HG03342 (cell line): ENCODE measurements at regions not wholly inside any gene's neighbourhood (a gene's known extent, or its start where the extent isn't known, plus 50 kb on each side); places are given as distances from the start of the nearest gene placed in this dataset.

ENCODE experiments used
- ATAC-seq: cut with Tn5 transposase; IDR thresholded peaks from one replicate; pipeline ENCODE4 v1.9.1; 2021; ENCODE audit warnings: mild to moderate bottlenecking, moderate library complexity; ENCODE audit not compliant: unreplicated experiment

DNA sequence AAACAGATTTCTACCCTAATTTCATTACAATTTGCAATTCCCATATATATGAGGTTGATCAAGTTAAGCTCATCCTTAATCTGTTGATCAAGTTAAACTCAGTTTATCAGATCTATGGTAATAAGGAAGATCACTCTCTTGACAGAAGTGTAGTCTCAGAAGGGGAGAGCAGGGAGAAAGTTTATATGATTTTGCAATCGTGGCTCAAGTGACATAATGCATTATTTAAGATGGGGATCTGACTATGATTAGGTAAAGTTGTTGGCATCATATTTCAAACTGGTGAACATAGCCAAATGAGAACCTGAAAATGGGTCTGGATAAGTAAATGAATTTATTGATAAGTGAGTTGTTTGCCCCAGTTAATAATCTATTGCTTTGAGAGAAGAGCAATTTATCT, 995.3 kb downstream of the OTOL1 start:
- ATAC-seq, result no peak

DNA sequence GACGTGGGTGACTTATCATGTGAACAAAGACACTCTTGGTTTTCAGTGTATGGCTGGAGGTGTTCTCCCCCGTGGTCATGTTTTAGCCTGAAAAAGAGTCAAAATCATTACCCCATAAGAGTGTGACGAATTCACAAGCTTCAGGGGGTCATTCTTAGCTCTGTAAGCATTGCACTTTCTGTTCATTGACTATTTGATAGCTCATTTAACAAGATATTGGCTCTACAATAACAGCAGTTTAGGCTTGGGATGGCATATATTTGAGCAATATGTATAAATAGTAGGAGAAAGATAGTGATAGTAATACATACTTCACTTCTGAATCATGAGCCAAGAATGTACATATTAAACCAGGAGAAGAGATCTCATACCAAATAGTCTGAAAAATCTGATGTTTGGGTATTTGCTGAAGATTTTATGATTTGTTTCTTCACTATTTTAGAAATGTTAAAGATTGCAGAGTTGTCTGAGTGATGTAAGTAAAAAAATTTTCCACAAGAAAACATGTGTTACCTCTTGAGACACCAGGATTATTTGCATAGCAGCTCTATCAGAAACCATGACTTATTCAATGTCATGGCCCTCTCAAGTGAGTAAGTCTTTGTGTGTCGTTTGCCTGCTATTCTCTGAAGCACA, 996.0 kb downstream of the OTOL1 start:
- no peak for ATAC-seq

DNA sequence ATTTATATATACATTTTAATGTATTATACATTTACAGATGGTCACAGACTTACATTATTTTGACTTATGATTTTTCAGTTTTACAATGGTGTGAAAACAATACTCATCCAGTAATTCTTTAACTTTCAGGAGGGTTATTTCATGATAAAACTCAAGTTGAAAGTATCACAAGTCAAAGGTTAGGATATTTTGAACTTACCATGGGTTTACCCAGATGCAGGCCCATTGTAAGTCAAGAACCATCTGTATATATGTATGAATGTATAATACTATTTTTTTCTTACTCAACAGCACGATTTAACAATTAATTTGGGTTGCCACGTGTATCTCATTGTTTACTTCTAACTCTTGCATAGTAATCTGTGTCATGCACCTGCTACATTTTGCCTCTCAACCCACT, 1002.0 kb downstream of the OTOL1 start:
- no peak for ATAC-seq

DNA sequence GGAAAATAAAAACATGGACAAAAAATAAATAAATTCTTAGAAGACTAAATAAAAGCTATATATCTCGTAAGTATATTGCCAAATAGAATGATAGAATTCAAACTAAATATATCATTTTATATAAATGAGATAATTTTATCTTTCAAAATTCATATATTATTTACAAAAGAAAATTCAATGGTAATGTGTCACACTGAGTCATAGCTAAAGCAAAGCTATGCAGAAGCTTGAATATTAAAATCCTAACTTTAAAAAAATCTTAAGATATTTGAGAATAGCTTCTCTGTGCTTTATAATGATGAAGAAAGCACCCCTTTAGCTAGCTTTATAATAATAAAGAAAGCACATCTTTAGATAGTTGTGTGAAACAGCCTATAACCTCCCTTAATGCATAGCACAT, 1010.8 kb downstream of the OTOL1 start:
- no peak for ATAC-seq

DNA sequence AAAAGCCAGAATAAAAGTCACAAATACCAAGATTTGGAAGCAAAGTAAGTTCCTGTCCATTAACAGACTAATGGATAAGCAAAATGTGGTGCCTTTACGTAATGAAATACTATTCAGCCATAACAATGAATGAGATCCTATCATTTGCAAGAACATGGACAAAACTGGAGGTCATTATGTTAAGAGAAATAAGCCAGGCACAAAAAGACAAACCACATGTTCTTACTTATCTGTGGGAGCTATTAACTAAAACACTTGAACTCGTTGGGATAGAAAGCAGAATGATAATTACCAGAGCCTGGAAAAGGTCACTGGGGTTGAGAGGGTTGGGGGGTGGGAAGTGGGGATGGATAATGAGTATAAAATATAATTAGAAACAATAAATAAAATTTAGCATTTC, 1015.9 kb downstream of the OTOL1 start:
- no peak for ATAC-seq

DNA sequence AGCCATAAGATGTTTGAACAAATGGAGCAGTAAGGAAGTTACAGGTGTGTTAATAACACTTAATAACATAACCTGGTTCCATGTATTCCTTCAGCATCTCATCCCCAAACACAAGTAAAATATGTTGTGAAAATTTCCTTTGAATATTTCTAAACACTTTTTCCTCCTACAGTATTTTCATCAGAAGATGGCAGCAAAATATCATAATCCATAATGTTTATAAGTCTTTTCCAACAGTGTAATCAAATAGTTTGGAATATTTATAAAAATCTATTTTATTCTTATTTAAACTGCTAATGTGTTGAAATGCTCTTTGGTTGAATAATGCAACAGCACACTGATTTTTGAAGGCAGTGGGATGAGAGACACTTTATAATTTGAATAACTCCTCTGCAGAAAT, 1020.5 kb downstream of the OTOL1 start:
- no peak for ATAC-seq

DNA sequence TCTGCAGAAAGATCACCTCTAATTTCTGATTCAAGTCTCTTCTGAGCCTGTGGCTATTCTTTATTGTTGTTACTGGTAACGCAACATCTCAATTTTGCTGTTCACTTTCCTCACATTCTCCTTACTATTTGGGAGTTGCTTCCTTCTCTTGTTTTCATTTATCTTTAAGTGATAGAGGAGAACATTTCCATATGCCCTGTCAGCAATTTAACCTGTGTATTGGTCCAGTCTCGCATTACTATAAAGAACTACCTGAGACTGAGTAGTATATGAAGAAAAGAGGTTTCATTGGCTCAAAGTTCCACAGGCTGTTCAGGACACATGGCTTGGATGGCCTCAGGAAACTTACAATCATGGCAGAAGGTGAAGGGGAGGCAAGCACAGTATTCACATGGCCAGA, 1025.1 kb downstream of the OTOL1 start:
- no peak for ATAC-seq

DNA sequence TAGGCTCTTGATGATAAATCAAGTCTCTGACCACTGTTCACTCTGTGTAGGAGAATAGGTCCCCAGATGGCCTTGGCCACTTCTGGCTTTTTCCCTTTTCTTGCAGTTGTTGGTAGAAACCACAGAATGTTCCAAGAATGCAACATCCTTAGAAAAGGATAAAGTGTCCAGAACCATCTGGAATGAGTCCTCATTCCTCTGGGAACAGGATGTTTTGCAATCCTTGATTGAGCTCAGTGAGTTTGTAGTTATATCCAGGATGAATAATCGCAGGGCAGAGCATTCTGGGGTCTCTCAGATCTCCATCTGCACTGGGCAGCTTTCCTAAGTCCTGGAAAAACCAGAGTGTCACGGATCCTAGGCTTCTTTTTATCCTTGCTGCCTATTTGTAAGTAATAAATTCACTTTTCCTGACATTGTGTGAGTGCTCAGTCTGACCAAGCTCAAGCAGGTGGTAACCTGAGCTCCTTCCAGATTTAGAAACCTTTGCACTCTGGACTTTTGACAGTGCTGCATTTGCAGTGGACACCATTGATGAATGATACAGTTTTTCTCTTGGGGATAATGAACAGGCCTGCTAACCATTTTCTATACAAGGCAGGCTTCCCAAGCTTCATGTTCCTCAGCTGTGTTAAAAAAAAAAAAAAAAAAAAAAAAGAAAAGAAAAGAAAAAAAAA, 1028.6 kb downstream of the OTOL1 start:
- no peak for ATAC-seq

DNA sequence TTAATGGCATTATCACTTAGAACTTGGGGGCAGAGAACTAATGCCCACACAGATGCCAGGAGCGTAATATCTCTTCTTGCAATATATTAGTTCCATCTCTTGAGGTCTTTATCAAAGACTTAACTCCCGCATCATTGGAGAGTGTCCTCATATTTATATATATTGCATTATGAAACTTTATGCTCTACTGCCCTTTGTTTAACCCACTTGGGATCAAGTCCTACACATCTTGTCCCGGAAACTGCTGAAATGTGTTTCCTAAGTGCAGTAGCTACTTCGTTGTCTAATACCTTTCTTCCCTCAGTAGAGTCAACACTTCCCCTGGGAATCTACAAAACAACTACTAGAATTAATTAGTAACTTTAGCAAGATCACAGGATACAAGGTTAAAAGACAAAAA, 1029.2 kb downstream of the OTOL1 start:
- no peak for ATAC-seq

DNA sequence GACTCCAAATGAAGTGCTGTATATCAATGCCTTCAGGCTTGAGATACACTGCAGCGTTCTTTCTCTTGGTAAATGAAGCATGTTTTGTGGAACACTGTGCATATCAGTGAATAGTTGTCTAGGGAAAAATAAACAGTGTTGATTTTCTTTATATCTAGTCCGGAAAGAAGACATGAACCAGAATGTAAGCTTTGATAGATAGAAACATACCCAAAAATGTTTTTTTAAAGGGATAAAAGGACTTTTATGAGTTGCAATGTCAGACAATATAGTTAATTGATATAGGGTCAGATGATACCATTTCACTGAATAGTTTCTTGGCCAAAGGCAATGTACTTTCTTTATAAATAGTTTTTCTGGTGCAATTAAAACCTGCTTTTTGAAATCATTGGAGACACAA, 1037.8 kb downstream of the OTOL1 start:
- ATAC-seq, result no peak

DNA sequence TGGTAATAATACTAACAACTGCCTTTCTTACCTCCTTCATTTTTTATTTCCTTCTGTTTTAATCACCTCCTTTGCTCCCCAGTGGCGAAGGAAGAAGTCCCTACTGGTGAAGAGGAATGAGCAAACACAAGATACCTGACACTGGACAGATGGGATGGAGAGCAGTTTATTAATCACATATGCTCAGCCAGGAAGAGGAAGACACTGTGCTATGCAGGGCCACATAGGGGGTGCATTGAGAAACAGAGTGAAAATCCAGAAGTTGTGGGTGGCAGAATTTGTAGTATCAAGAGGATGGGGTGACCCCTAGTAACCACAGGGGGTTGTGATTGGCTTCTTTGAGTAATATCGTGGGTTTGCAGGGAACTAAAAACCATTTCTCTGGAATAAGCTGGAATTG, 1041.9 kb downstream of the OTOL1 start:
- ATAC-seq, result no peak

DNA sequence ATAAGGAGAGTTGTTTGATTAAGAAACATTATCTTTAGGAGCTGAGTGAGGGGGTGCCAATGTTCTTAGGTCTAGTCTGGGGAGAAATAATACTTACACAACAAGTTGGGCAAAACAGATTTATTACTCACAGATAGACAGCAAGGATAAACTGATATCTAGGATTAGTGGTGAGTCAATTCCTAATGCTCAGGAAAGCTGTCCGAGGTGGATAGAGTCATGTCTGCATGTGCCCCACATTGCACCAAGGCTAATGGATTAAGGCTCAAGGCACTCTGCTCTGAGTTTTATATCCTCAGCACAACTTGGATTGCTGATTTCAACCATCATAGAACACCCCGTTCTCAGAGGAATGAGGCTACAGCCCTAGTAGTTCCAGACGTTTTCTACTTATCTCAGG, 1042.3 kb downstream of the OTOL1 start:
- no peak for ATAC-seq

DNA sequence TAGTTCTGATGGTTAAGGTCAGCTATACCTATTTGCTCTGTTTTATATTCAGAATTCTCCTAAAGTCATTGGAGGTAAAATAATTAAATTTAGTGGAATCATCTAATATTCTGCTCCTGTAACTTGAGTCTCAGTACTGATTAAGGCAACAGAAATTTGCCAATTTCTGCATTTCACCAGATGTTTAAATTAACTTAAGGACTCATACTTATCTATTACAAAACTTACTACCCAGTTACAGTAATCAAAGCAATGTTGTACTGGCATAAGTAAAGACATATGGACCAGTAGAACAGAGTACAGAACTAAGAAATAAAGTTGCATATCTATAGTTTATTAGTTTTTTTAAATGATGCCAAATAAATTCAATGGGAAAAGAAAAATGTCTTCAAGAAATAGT, 1043.8 kb downstream of the OTOL1 start:
- no peak for ATAC-seq

DNA sequence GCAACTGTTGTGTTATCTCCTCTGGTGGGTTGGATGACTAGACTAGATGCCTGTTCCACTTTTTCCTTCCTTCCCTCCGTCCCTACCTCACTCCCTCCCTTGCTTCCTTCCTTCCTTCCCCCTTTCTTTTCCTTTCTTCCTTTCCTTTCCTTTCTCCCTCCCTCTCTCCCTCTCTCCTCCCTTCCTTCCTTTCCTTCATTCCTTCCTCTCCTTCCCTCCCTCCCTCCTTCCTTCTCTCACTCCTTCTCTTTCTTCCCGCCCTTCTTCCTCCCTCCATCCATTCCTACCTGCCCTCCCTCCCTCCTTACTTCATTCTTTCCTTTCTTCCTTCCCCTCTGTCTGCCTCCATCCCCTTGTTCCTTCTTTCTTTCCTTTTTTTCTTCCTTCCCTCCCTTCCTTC, 1045.3 kb downstream of the OTOL1 start:
- no peak for ATAC-seq

DNA sequence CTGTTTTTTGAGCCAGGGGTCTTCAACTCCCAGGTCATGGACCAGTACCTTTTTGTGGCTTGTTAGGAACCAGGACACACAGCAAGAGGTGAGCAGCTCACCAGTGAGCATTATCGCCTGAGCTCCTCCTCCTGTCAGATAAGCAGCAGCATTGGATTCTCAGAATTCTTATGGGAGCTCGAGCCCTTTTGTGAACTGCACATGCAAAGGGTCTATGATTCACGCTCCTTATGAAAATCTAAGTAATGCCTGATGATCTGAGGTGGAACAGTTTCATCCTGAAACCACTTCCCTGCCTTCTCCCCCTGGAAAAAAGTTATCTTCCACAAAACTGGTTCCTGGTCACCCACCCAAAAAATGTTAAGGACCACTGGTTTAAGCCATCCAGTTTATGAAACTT, 1047.6 kb downstream of the OTOL1 start:
- no peak for ATAC-seq

DNA sequence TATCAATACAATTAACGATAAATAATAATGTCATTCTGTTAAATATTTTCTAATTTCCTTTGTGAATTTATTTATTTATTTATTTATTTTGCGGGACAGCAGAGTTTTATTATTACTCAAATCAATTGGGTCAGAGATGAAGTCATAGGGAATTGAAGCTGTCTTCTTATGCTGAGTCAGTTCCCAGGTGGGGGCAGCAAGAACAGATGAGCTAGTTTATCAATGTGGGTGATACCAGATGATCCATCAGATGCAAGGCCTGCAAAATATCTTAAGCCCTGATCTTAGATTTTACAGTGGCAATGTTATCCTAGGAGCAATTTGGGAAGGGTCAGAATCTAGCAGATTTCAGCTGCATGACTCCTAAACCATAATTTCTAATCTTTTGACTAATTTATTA, 1050.3 kb downstream of the OTOL1 start:
- ATAC-seq, result no peak

DNA sequence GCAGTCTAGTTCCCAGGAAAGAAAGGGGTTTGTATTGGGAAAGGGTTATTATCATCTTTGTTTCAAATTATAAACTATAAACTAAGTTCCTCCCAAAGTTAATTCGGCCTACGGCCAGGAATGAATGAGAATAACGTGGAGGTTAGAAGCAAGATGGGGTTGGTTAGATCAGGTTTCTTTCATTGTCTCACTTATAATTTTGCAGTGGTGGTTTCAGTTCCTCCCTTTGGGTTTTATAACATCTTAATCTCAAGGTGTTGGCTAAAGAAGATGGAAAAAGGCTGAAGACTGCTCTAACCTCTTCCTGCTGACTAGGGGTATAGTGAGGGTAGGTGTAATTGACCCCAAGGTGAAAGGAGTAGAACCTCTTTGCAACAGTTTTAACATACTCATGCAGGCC, 1050.7 kb downstream of the OTOL1 start:
- no peak for ATAC-seq

DNA sequence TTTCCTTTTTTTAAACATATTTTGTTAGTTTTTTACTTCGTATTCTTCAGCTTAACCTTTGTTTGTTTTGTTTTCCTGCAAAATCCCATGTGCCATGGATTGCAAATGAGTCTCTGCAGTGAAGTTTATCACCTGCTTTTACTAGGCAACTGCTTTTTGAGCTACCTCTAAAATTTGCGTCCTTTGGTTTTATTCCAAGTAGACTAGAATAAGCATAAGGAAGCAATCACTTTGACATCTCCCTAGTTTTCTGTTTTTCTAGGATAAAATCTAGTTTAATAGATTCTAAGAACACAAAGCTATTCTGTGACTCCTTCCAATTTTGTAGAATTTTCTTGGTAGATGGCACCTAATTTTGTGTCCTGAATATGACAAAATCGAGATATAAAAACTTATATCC, 1059.2 kb downstream of the OTOL1 start:
- no peak for ATAC-seq

DNA sequence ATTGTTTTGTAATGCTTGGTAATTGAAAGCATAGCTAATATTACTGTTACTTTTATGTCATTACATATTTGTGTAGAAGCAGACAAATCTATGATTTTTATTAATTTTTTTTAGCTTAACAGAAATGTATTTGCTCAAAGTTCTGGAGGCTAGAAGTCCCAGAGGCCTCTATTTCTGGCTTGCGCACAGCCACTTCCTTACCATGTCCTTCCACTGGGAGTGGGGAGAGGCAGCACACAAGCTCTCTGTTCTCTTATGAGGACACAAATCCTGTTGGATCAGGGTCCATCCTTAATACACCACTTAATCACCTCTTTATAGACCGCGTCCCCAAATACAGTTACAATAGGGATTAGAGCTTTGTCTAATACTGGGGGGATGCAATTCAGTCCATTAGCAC, 1061.4 kb downstream of the OTOL1 start:
- no peak for ATAC-seq

DNA sequence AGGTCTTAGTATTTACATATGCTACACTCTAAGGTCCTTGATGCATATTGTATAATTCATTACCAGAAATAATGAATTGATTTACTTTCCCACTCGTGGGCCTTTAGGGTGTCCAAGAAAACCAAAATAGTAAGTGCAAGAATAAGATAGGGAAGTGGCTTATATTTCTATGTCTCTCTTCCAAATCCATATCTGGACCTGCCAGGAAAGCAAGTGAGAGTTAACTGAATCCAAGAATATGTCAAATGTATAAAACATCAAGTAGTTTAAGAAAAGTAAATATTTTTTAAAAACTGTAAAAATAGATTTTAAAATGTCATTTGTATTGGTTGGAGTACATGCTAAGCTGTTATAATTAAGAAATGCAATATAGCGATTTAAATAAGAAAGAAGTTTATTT, 1072.1 kb downstream of the OTOL1 start:
- ATAC-seq, result no peak

DNA sequence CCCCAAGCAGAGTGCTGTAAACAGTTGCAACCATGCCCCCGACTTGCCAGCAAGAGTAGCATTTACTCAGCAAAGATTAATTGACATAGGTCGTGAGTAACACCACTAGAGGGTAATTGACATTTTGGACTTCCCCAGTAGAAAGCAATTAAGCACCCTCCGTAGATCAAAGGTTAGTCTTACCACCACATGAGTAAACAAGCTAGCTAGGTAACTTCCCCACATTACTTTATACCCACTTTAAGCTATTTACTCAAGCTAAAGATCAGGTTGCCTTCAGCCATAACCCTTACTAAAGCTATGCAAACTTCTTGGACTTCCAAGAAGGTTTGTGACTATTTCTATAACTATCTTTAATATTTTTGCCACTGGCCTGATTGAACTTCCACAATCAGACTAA, 1072.7 kb downstream of the OTOL1 start:
- no peak for ATAC-seq

DNA sequence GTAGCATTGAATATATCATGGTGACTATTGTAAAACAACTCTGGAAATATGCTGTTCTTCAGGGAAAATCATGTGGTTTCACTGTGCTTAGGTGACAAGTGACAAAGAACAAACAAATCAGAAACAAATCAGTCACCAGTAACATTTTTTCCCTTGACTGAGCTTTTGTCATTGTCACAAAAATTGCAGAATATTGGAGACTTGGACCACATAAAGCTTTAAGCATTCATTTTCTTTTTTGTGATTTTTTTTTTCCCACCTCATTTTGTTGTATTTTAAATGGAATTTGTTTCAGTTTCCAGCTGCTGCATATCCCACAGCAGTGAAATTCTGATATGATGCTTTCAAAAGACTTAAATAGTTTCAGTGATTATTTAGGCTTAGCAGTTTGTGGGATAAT, 1088.4 kb downstream of the OTOL1 start:
- ATAC-seq, result no peak

DNA sequence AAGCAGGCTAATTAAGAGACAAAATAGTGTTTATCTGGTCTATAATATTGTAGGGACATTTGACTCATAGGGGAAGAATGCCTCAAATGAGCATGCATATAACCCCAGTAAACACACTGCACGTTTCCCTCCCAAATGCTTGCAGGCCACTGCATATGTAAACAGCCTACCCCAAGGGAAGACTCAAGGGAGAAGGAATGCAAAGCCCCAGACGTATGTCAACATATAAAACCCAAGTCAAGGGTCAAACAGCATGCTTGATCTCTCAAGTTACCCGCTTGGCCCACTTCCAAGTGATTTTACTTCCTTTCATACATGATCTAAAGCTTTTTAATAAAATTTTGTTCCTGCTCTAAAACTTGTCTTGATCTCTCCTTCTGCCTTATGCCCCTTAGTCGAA, 1090.0 kb downstream of the OTOL1 start:
- ATAC-seq, result no peak
